ENCODE measurements at regions not wholly inside any gene's neighbourhood (a gene's known extent, or its start where the extent isn't known, plus 50 kb on each side); places are given as distances from the start of the nearest gene placed in this dataset.

DNA sequence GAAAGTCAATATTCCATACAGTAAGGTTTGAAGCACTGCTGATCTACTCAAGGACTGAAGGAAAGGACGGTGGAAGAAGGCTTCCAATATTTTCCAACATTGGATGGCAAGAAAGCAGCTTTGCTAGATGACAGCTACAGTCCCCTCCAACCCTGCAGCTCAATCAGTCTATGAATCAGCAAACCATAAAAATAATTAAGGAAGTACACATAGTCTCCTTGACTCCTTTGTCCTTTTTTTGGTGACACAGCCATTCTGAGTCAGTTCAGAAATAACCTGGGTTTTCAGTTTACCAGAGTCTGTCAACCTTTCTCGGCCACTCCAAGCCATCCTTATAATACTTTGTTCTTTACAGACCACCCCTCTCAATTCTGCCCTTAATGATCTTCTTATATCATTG lies 232.5 kb downstream of the IBTK start:
- ATAC-seq (ENCODE audit: low read depth) (no peak), DNase-seq (ENCODE audit: low spot score in 2 of 2) (no peak)
- Mint-ChIP-seq H3K4me1 (no peaks in the 10 kb centered on the region), H3K36me3 (no peaks in the 10 kb centered on the region), H3K27me3 (no peaks in the 10 kb centered on the region), H3K4me3 (no peak overlapping the region), H3K9me3 (peaks cover under 1% of the 10 kb centered on the region), H3K27ac (no peak overlapping the region)

DNA sequence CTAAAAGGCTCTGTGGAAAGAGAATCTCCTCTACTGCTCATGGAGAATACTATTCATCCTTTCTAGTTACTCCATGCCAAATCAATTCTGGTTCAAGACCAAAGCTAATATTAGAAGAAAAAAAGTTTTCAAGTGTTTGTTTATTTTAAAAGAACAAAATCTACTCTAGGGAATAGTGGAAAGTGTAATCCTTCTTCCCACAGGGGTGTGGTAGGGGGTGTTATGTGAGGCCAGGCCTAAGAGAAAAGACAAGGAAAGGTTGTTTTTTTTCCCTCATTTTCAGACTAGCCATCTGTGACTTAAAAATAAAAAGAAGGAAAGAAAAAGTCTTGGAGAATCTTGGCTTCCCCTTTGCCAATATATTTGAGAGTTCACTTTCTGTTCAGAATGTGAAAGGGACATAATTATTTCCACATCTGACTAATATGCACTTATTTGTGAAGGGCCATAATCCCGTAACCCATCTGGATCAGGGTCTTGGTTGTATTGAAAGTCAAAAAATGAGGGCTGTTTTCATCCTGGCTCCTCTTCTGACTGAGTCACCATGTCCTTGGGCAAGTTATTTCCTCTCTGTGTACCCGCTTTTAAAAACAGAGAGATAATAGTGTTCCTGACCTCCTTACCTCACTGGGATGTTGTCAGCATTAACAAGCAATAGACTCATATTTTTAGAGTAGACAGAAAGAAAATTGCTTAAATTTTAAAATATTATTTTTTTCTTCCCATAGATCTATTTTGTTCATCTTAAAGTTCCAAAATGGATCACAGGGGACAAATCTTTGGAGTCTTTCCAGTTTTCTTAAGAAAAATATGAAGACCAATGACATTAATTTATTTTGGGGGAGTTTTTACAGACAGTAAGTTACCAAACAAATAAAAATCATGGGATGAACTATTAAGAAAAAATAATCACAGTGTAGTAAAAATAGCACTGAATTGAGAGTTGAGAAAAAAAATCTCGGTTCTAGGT lies 233.7 kb downstream of the IBTK start:
- no peaks in the 10 kb centered on the region for H3K27me3 Mint-ChIP-seq
- H3K9me3 Mint-ChIP-seq, result peaks cover 4% of the 10 kb centered on the region
- no peak for ATAC-seq (ENCODE audit: low read depth)
- H3K36me3 Mint-ChIP-seq, result no peaks in the 10 kb centered on the region
- H3K4me3 Mint-ChIP-seq, result no peak overlapping the region
- H3K4me1 Mint-ChIP-seq, result no peaks in the 10 kb centered on the region
- no peak for DNase-seq (ENCODE audit: low spot score in 2 of 2)
- no peak overlapping the region for H3K27ac Mint-ChIP-seq

DNA sequence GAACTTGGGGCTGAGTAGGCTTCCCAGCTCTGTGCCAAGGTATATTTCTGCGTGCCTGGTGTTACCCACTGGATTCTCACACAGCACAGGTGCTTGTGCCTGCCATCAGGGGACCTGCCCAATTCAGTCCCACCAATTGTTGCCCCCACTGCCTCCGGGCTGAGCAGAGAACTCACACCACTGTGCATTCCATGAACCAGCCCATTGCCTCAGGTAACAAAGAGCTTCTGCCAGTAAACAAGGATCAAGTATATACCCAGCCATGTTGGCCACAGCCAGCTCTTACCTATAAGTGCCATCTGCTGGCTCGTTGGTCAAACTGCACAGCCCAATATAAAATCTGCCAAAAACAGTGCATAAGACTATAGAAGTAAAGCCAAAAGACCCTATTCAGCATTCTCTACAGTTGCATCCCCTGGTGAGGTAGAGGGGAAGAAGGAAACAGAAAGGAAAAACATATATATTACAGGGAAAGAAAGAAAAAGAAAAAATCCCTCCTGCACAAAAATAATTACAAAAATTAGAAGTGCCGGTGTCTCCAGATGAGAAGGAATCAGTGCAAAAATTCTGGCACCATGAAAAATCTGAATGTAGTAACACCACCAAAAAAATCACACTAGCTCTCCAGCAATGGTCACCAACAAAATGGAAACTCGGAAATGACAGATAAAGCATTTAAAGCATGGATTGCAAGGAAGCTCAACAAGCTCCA lies 241.4 kb downstream of the IBTK start:
- Mint-ChIP-seq H3K9me3 (peaks cover 10% of the 10 kb centered on the region), H3K27ac (no peak overlapping the region), H3K4me3 (no peak overlapping the region), H3K27me3 (no peaks in the 10 kb centered on the region), H3K4me1 (no peaks in the 10 kb centered on the region), H3K36me3 (peaks cover 2% of the 10 kb centered on the region)
- DNase-seq (ENCODE audit: low spot score in 2 of 2) (no peak), ATAC-seq (ENCODE audit: low read depth) (peak; percentile 49)

DNA sequence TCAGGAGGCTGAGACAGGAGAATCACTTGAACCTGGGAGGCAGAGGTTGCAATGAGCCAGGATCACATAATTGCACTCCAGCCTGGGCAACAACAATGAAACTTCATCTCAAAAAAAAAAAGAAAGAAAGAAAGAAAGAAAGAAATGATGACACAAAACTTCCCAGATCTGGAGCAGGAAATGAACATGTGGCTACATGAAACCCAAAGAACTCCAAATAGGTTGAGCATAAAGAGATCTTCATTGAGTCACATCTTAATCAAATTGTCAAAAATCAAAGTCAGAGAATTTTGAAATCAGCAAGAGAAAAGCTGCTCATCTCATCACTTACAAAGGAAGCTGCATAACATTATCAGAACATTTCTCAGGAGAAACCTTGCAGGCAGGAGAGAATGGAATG lies 247.0 kb downstream of the IBTK start:
- no peaks in the 10 kb centered on the region for H3K9me3 Mint-ChIP-seq
- ATAC-seq (ENCODE audit: low read depth) (no peak), DNase-seq (ENCODE audit: low spot score in 2 of 2) (no peak)
- no peak overlapping the region for H3K27ac Mint-ChIP-seq
- no peaks in the 10 kb centered on the region for H3K27me3 Mint-ChIP-seq
- H3K4me3 Mint-ChIP-seq, result no peak overlapping the region
- H3K36me3 Mint-ChIP-seq, result no peaks in the 10 kb centered on the region
- H3K4me1 Mint-ChIP-seq, result no peaks in the 10 kb centered on the region

DNA sequence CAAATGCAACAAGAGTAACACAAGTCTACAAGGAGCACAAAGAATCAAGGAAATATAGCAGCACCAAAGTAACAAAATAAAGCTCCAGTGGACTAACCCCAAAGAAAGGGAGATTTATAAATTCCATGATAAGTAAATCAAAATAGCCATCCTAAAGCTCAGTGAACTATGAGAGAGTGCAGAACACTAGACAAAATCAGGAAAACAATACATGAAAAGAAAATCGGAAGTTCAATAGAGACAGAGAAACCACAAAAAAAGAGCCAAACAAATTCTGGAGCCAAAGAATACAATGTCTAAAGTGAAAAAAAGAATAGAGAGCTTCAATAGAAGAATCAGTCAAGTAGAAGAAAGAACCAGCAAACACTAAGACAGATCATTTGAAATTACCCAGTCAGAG lies 247.3 kb upstream of the TENT5A start:
- H3K27ac Mint-ChIP-seq, result no peak overlapping the region
- H3K27me3 Mint-ChIP-seq, result no peaks in the 10 kb centered on the region
- no peaks in the 10 kb centered on the region for H3K9me3 Mint-ChIP-seq
- H3K4me1 Mint-ChIP-seq, result no peaks in the 10 kb centered on the region
- DNase-seq (ENCODE audit: low spot score in 2 of 2) (no peak), ATAC-seq (ENCODE audit: low read depth) (no peak)
- H3K4me3 Mint-ChIP-seq, result no peak overlapping the region
- H3K36me3 Mint-ChIP-seq, result no peaks in the 10 kb centered on the region

DNA sequence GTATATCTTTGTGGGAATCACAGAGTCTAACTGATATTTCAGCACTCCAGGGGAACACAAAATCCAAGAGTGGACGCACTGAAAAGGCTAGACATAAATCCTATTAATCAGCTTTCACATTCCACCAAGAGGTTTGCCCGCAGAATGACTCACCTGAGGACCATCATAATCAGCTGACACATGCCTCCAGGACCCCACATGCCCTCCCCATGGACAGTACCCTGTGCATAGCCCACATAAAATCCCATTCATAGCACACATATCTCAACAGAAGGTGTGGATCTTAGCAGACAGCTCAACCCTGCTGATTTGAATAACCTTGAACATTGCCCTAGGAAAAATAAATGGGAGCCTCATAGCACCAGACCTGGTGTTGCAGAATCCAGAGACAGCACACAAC lies 246.8 kb upstream of the TENT5A start:
- Mint-ChIP-seq H3K27ac (no peak overlapping the region), H3K4me3 (no peak overlapping the region), H3K9me3 (no peaks in the 10 kb centered on the region), H3K27me3 (no peaks in the 10 kb centered on the region), H3K4me1 (no peaks in the 10 kb centered on the region), H3K36me3 (no peaks in the 10 kb centered on the region)
- no peak for DNase-seq (ENCODE audit: low spot score in 2 of 2)
- ATAC-seq (ENCODE audit: low read depth), result no peak

DNA sequence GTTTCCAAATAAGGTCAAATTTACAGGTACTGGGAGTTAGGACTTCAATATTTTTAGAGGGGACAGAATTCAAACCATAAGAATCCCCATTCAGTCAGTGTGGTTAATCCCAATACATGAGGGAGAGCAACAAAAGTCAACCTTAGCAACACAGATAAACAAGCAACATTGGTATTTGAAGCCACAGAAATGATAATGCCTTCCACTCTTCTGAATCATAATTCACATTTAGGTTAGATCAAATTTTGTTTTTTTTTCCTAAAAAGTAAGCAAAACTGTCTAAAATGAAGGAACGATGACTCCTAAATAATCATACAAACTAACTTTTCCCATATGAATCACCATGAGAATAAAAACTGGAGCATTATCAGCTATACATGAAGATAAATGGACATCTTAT lies 246.0 kb upstream of the TENT5A start:
- H3K36me3 Mint-ChIP-seq, result no peaks in the 10 kb centered on the region
- no peak for ATAC-seq (ENCODE audit: low read depth)
- no peak overlapping the region for H3K27ac Mint-ChIP-seq
- DNase-seq (ENCODE audit: low spot score in 2 of 2), result no peak
- H3K27me3 Mint-ChIP-seq, result no peaks in the 10 kb centered on the region
- no peaks in the 10 kb centered on the region for H3K9me3 Mint-ChIP-seq
- H3K4me3 Mint-ChIP-seq, result no peak overlapping the region
- no peaks in the 10 kb centered on the region for H3K4me1 Mint-ChIP-seq

DNA sequence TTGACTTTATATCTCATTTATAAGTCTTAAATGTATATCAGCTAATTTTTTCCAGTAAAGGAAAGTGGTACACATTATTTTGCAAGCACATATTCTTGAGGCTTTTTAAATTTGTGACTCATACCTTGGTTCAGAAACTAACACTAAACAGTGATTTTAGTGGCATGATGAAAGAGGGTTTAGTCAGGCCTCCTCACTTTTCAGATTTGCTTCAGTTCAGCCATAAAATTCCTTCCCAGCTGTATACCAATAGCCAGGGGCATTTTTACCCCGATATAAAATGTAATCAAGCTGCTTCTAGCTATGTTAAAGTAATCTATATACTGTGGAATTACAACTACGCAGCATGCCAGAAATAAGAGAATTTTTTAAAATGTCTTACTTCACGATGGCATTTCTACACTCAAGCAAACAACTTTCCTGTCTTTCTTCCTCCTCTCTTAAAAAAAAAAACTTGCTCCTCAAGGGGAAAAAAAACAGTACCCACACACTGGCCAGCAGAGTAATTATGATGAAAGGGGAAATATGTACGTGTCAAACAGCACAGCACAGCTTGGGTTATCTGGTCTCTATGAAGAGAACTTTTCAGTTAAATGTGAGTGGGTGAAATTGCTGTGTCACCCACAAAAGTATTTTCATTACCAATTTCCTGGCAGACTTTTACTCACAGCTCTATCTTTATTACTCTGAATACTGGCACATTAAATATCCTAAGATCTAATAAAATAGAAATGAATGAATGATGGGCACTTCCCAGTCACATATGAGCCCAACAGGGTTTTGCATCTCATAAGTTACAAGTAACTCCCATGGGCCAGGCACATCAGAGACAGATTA lies 244.8 kb upstream of the TENT5A start:
- H3K27ac Mint-ChIP-seq, result no peak overlapping the region
- DNase-seq (ENCODE audit: low spot score in 2 of 2), result no peak
- no peak for ATAC-seq (ENCODE audit: low read depth)
- H3K4me3 Mint-ChIP-seq, result no peak overlapping the region
- H3K9me3 Mint-ChIP-seq, result no peaks in the 10 kb centered on the region
- H3K27me3 Mint-ChIP-seq, result no peaks in the 10 kb centered on the region
- no peaks in the 10 kb centered on the region for H3K4me1 Mint-ChIP-seq
- H3K36me3 Mint-ChIP-seq, result no peaks in the 10 kb centered on the region

DNA sequence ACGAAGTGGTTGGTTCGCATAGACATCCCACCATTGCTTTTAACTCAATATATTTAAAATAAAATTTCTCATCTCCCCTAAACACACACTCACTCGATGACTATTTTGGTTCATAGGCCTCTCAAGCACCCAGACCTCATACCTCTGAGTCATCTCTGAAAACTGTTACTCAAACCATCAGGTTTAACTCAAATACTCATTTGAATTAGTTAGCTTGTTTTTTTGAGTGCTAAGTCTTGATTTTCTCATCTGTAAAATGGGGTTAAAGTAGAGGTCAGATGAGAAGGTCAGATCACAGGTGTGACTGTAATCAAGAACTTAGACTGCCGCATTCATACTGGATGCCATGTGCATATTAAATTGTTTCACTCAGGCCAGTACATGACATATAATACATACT lies 243.9 kb upstream of the TENT5A start:
- Mint-ChIP-seq H3K27ac (no peak overlapping the region), H3K9me3 (no peaks in the 10 kb centered on the region), H3K27me3 (no peaks in the 10 kb centered on the region), H3K36me3 (no peaks in the 10 kb centered on the region), H3K4me1 (no peaks in the 10 kb centered on the region), H3K4me3 (no peak overlapping the region)
- ATAC-seq (ENCODE audit: low read depth), result no peak
- no peak for DNase-seq (ENCODE audit: low spot score in 2 of 2)

DNA sequence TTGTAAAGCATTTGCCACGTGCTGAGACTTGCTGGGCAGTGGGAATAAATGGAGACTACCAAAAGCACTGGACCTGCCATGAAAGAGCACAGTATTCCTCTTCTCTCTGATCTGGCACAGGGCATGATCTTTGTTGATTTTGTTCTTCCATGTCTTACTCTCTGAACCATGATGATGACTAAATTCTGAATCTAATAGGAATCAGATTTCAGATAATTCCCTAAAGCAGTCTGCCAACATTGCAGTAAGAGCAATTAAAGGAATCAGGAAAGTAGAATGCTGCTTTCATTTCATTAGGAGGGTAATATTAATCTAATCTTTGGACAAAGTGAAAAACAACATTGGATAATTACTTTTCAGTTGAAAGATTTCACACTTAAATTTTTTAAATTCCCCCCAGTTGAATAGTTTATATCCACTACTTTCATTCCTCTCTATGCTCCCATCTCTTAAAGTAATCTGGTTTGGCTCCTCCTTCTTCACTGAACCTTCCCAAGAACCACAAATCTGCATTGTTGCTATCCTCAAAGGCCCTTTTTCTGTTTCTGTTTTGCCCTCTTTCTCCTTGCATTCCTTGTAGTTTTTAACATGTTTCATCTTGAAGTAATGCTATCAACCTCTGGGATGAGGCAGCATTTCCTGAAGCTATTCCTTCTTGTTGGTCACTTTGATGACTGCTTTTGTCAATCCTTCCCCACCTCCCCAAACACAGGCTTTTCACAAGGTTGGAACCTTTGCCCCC lies 243.2 kb upstream of the TENT5A start:
- DNase-seq (ENCODE audit: low spot score in 2 of 2), result no peak
- H3K4me1 Mint-ChIP-seq, result no peaks in the 10 kb centered on the region
- H3K9me3 Mint-ChIP-seq, result no peaks in the 10 kb centered on the region

DNA sequence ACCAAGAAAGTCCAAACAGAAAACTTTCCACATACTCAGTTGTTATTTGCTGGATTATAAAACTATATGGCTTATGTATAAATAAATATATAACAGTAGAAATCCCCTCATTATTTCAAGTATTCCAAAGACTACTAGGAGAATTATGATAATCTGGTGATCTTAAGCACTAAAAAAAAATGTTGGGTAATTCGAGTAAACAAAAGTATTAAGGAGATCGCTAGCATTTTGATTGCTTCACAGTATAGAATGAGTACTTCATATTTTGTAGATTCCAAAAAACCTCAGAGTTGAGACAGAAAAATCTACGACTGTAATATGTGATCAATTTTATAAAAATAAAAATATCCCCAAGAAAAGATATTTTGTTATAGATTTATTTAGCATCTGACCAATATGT lies 236.4 kb upstream of the TENT5A start:
- Mint-ChIP-seq H3K9me3 (no peaks in the 10 kb centered on the region), H3K36me3 (no peaks in the 10 kb centered on the region), H3K27me3 (no peaks in the 10 kb centered on the region), H3K4me3 (no peak overlapping the region), H3K27ac (no peak overlapping the region), H3K4me1 (no peaks in the 10 kb centered on the region)
- DNase-seq (ENCODE audit: low spot score in 2 of 2) (no peak), ATAC-seq (ENCODE audit: low read depth) (no peak)

More for the DNA sequence above, 243.2 kb upstream of the TENT5A start:
- Mint-ChIP-seq H3K27me3 (no peaks in the 10 kb centered on the region), H3K4me3 (no peak overlapping the region), H3K27ac (no peak overlapping the region), H3K36me3 (no peaks in the 10 kb centered on the region)
- no peak for ATAC-seq (ENCODE audit: low read depth)

DNA sequence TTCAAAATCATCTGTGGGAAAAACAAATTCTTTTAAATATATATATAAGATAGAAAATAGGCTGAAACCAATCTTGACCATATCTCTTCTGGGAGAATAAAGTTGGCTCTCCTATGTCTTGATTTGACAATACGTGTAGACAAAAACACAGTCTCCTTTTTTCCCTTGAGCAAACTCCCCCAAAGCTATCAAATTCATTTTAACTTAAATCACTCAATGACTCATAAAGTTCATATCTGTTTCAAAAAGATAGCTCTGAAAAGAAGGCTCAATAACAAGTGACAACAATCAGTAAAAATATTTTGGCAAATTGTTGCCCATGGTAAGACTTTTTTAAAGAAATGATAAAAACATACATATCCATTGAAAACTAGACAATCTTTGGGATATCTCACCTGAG lies 236.0 kb upstream of the TENT5A start:
- H3K27ac Mint-ChIP-seq, result no peak overlapping the region
- ATAC-seq (ENCODE audit: low read depth), result no peak
- DNase-seq (ENCODE audit: low spot score in 2 of 2), result no peak
- no peak overlapping the region for H3K4me3 Mint-ChIP-seq
- H3K4me1 Mint-ChIP-seq, result no peaks in the 10 kb centered on the region
- H3K9me3 Mint-ChIP-seq, result no peaks in the 10 kb centered on the region
- no peaks in the 10 kb centered on the region for H3K27me3 Mint-ChIP-seq
- no peaks in the 10 kb centered on the region for H3K36me3 Mint-ChIP-seq

DNA sequence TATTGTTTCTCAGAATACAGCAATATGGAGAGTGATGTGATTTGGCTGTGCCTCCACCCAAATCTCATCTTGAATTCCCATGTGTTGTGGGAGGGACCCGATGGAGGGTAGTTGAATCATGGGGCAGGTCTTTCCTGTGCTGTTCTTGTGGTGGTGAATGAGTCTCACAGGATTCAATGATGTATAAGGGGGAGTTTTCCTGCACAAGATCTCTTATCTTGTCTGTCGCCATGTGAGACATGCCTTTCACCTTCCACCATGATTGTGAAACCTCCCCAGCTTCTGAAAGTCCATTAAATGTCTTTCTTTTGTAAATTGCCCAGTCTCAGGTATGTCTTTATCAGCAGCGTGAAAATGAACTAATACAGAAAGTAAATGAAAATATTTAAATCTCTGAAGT lies 234.8 kb upstream of the TENT5A start:
- Mint-ChIP-seq H3K4me1 (no peaks in the 10 kb centered on the region), H3K4me3 (no peak overlapping the region)
- DNase-seq (ENCODE audit: low spot score in 2 of 2), result no peak

More for the DNA sequence above, 234.8 kb upstream of the TENT5A start:
- no peaks in the 10 kb centered on the region for H3K27me3 Mint-ChIP-seq
- H3K27ac Mint-ChIP-seq, result no peak overlapping the region
- no peaks in the 10 kb centered on the region for H3K36me3 Mint-ChIP-seq
- ATAC-seq (ENCODE audit: low read depth), result no peak
- no peaks in the 10 kb centered on the region for H3K9me3 Mint-ChIP-seq
